CD14-positive monocyte (primary cell): ENCODE measurements at regions not wholly inside any gene's neighbourhood (a gene's known extent, or its start where the extent isn't known, plus 50 kb on each side); places are given as distances from the start of the nearest gene placed in this dataset.

Experiments
- DNase-seq, 3 donors: peaks; one replicate each; pipeline ENCODE4 v3.0.0-alpha.2; 2011 to 2022
- H2AFZ ChIP-seq: 2 replicates; pipeline ENCODE4 v1.6.0; 2012; ENCODE audit warnings: mild to moderate bottlenecking, low read depth, low read length, inconsistent platforms; ENCODE audit not compliant: insufficient read depth, poor library complexity, severe bottlenecking
- H3K27ac ChIP-seq, 2 donors: 1 replicate in 1 of 2; 2 replicates in 1 of 2; pipeline ENCODE4 v1.5.1; 2012 to 2013; ENCODE audit warnings: low read length in 2 of 2, control low read depth in 1 of 2, inconsistent platforms in 1 of 2, low read depth in 1 of 2, mild to moderate bottlenecking in 1 of 2
- H3K27me3 ChIP-seq, 2 donors: one replicate each; pipeline versions ENCODE4 v1.6.0 to v1.6.1; 2011 to 2013; ENCODE audit warnings: low read length in 2 of 2; ENCODE audit not compliant: control insufficient read depth in 2 of 2, insufficient read depth in 2 of 2
- H3K36me3 ChIP-seq, 2 donors: replicated peaks in 1 of 2; 1 replicate in 1 of 2; 2 replicates in 1 of 2; pipeline versions ENCODE4 v1.5.1 to v1.6.1; 2012 to 2013; ENCODE audit warnings: low read length in 2 of 2, control low read depth in 1 of 2, inconsistent platforms in 1 of 2, mild to moderate bottlenecking in 1 of 2; ENCODE audit not compliant: insufficient read depth in 2 of 2, control insufficient read depth in 1 of 2
- H3K4me1 ChIP-seq, 2 donors: 1 replicate in 1 of 2; 2 replicates in 1 of 2; pipeline versions ENCODE4 v1.5.1 to v1.6.1; 2012 to 2013; ENCODE audit warnings: low read length in 2 of 2, control low read depth in 1 of 2, inconsistent platforms in 1 of 2, mild to moderate bottlenecking in 1 of 2, moderate library complexity in 1 of 2; ENCODE audit not compliant: insufficient read depth in 2 of 2, control insufficient read depth in 1 of 2
- H3K4me2 ChIP-seq: replicated peaks from 2 replicates; pipeline ENCODE3; 2012; ENCODE audit warnings: low read length, moderate library complexity, mild to moderate bottlenecking; ENCODE audit not compliant: poor library complexity, severe bottlenecking; ENCODE audit errors: extremely low read depth
- H3K4me3 ChIP-seq, 3 experiments: fragments of 200-600 bp in 1 of 3; sonication (generic) in 1 of 3; replicated peaks in 1 of 3; 1 replicate in 2 of 3; 2 replicates in 1 of 3; pipeline ENCODE4 v1.5.1; 2011 to 2013; ENCODE audit warnings: low read length in 3 of 3, mild to moderate bottlenecking in 3 of 3, control low read depth in 2 of 3, low read depth in 2 of 3, inconsistent platforms in 1 of 3, moderate library complexity in 1 of 3
- H3K79me2 ChIP-seq: 2 replicates; pipeline ENCODE4 v1.6.0; 2012; ENCODE audit warnings: mild to moderate bottlenecking, control low read depth, inconsistent platforms, low read length, moderate library complexity; ENCODE audit not compliant: insufficient read depth
- H3K9ac ChIP-seq: 2 replicates; pipeline ENCODE4 v1.6.0; 2017; ENCODE audit warnings: low read length, mild to moderate bottlenecking; ENCODE audit not compliant: insufficient read depth, poor library complexity, severe bottlenecking
- H3K9me3 ChIP-seq, 2 donors: replicated peaks in 1 of 2; 1 replicate in 1 of 2; 2 replicates in 1 of 2; pipeline versions ENCODE4 v1.5.1 to v1.6.1; 2012 to 2013; ENCODE audit warnings: low read length in 2 of 2, control low read depth in 1 of 2; ENCODE audit not compliant: control insufficient read depth in 1 of 2, insufficient read depth in 1 of 2
- H4K20me1 ChIP-seq: 2 replicates; pipeline ENCODE4 v1.6.0; 2012; ENCODE audit warnings: mild to moderate bottlenecking, low read length, control low read depth, moderate library complexity; ENCODE audit not compliant: insufficient read depth
- H3K27ac Mint-ChIP-seq, 7 donors: one replicate each; pipeline ENCODE4 v1.8.0; 2020; ENCODE audit warnings: mild to moderate bottlenecking in 7 of 7, mixed read lengths in 7 of 7, moderate library complexity in 6 of 7, inconsistent platforms in 2 of 7
- H3K27me3 Mint-ChIP-seq, 3 donors: one replicate each; pipeline ENCODE4 v1.8.0; 2021 to 2022; ENCODE audit warnings: low read depth in 3 of 3, mild to moderate bottlenecking in 3 of 3, mixed read lengths in 3 of 3, moderate library complexity in 3 of 3, inconsistent platforms in 1 of 3
- H3K36me3 Mint-ChIP-seq, 2 donors: one replicate each; pipeline ENCODE4 v1.8.0; 2020; ENCODE audit warnings: mixed read lengths in 2 of 2, inconsistent platforms in 1 of 2, mild to moderate bottlenecking in 1 of 2
- H3K4me1 Mint-ChIP-seq: one replicate; pipeline ENCODE4 v1.8.0; 2020; ENCODE audit warnings: mild to moderate bottlenecking, mixed read lengths
- H3K4me3 Mint-ChIP-seq, 2 donors: one replicate each; pipeline ENCODE4 v1.8.0; 2020; ENCODE audit warnings: mild to moderate bottlenecking in 2 of 2, mixed read lengths in 2 of 2, moderate library complexity in 1 of 2
- H3K9me3 Mint-ChIP-seq, 7 donors: one replicate each; pipeline ENCODE4 v1.8.0; 2020 to 2022; ENCODE audit warnings: mixed read lengths in 7 of 7, mild to moderate bottlenecking in 6 of 7, moderate library complexity in 6 of 7, inconsistent platforms in 2 of 7
- CTCF ChIP-seq: fragments of 200-600 bp; IDR thresholded peaks from one replicate; pipeline ENCODE4 v1.8.0; 2022; ENCODE audit warnings: antibody characterized with exemption, mild to moderate bottlenecking
- WGBS: methylation state at CpG from one replicate; pipeline ENCODE4 v1.1.5; 2013; ENCODE audit warnings: missing lambda C conversion rate; ENCODE audit not compliant: insufficient coverage; 5-methylcytosine and 5-hydroxymethylcytosine counted together
- intact Hi-C, 2 donors: fragments of 100-400 bp; cut with micrococcal nuclease; formaldehyde crosslinking; loops; one replicate each; pipeline versions ENCODE4 v1.15.0 to v1.15.1; 2023

- Mint-ChIP-seq H3K9me3 (peaks cover 0 to 2% (median 0%) of the 10 kb centered on the region in 7 donors), H3K27ac (no peak overlapping the region), H3K27me3 (no peaks in the 10 kb centered on the region), H3K4me3 (no peak overlapping the region), H3K4me1 (no peaks in the 10 kb centered on the region), H3K36me3 (no peaks in the 10 kb centered on the region)
- Histone ChIP-seq H3K27me3 (no peaks in the 10 kb centered on the region), H3K4me3 (no peak overlapping the region), H2AFZ (no peak overlapping the region), H3K4me2 (no peak overlapping the region), H3K4me1 (no peaks in the 10 kb centered on the region), H3K36me3 (no peaks in the 10 kb centered on the region), H3K27ac (no peak overlapping the region), H3K9ac (no peak overlapping the region), H4K20me1 (no peaks in the 10 kb centered on the region), H3K9me3 (no peaks in the 10 kb centered on the region), H3K79me2 (no peaks in the 10 kb centered on the region)
- WGBS: no CpG with 5 or more reads among the region's 2 CpGs
- no peak for DNase-seq
- intact Hi-C loops: no loop called here
- no peak for TF ChIP-seq CTCF
These were observed 1007.6 kb downstream of the ANKRD7 start for GRCh38 chr7:119232091-119232490.

GRCh38 chr7:119233015-119233414, 1008.5 kb downstream of the ANKRD7 start:
- intact Hi-C loops: no loop called here
- no CpG with 5 or more reads among the region's 1 CpG for WGBS
- no peaks in the 10 kb centered on the region for H3K36me3 ChIP-seq
- TF ChIP-seq CTCF: no peak
- H3K27ac ChIP-seq: no peak overlapping the region
- no peak overlapping the region for H3K9ac ChIP-seq
- Mint-ChIP-seq H3K9me3 (peaks cover 0 to 2% (median 0%) of the 10 kb centered on the region in 7 donors), H3K4me3 (no peak overlapping the region), H3K27ac (no peak overlapping the region), H3K4me1 (no peaks in the 10 kb centered on the region), H3K36me3 (no peaks in the 10 kb centered on the region), H3K27me3 (no peaks in the 10 kb centered on the region)
- H2AFZ ChIP-seq: no peak overlapping the region
- no peak overlapping the region for H3K4me3 ChIP-seq
- H3K79me2 ChIP-seq: no peaks in the 10 kb centered on the region
- DNase-seq: no peak
- no peaks in the 10 kb centered on the region for H4K20me1 ChIP-seq
- no peaks in the 10 kb centered on the region for H3K27me3 ChIP-seq
- no peaks in the 10 kb centered on the region for H3K4me1 ChIP-seq
- no peaks in the 10 kb centered on the region for H3K9me3 ChIP-seq
- no peak overlapping the region for H3K4me2 ChIP-seq
